Retina (tissue), 1 donor: ENCODE measurements at regions not wholly inside any gene's neighbourhood (a gene's known extent, or its start where the extent isn't known, plus 50 kb on each side); places are given as distances from the start of the nearest gene placed in this dataset.
"Not testable (repeated sequence)": the region's sequence is repeated elsewhere in the genome, so short reads cannot be mapped to it uniquely, and the experiment has no call there.

Experiments
- DNase-seq: peaks from one replicate; pipeline ENCODE4 v3.0.0-alpha.2; 2016

- DNase-seq, result no peak
Observed at GRCh38 chr13:62139597-62139996, 723.9 kb upstream of the PCDH20 start.

GRCh38 chr13:62137629-62138405, 722.2 kb upstream of the PCDH20 start:
- DNase-seq, result no peak

DNA sequence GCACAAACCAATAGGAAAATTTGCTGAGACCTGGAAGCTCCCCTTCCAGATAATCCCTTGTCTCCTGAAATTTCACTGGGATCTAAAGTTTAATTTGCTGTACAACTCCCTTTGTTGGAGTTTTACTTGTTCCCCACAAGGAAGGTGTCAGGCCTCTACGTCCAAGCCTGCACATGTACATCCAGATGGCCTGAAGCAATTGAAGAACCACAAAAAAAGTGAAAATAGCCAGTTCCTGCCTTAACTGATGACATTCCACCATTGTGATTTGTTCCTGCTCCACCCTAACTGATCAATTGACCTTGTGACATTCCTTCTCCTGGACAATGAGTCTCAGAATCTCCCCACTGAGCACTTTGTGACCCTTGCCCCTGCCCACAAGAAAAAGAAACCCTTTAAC, 716.0 kb upstream of the PCDH20 start:
- DNase-seq, result no peak

DNA sequence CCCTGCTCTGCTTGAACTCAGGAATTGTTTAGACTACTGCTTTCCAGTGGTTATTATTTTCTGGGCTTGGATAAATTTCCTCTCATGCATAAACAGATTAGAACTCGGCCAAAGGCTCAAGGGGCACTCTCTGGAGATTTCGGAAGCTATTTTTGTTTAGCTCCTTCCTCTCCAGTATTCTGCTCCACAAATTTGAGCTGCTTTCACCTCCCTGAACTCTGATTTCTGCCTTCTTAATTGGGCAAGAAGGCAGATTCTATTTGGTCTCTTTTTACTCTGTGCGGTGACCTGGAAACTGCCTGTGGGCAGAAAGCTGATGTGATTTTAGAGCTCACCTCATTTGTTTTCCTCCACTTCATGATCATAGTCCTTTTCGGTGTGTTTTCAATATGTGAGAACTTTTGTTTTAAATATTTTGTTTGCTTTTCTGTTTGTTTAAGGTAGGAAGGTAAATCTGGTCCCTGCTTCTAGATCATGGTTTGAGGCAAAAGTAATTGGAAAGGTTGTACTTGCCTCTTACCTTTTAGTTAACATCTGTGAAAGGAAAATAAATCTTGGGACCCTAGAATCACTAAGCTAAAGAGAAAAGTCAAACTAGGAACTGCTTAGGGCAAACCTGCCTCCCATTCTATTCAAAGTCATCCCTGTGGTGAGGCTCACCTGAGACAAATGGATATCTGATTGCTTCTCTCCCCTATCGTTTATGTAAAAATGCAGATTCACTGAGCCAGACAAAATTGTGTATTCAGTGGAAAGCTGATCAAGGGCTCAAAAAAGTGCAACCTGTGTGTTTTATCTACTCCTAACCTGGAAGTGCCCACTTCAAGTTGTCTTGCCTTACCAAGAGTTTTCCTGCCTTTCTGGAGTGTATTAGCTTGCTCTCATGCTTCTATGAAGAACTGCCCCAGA, 714.7 kb upstream of the PCDH20 start:
- peak; percentile 39 for DNase-seq

- DNase-seq, result peak; percentile 16
Observed at GRCh38 chr13:62129000-62129551, 713.4 kb upstream of the PCDH20 start.

DNA sequence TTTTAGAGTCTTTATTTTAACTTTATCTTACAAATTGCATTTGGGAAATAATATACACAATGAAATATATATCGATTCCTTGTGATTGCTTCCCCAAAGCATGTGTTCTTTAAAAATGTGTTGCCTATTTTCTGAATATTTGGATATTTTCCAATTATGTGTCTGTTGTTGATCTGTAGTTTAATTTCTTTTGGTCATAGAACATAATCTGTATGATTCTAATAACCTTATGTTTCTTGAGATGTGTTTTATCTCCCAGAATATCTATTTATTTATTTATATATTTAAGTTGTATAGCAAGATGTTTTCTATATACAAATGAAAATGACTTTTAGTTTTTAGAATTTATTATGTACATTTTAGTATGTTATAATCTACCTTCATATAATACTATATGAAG, 710.8 kb upstream of the PCDH20 start:
- no peak for DNase-seq

GRCh38 chr13:62125451-62125850, 709.8 kb upstream of the PCDH20 start:
- no peak for DNase-seq

DNA sequence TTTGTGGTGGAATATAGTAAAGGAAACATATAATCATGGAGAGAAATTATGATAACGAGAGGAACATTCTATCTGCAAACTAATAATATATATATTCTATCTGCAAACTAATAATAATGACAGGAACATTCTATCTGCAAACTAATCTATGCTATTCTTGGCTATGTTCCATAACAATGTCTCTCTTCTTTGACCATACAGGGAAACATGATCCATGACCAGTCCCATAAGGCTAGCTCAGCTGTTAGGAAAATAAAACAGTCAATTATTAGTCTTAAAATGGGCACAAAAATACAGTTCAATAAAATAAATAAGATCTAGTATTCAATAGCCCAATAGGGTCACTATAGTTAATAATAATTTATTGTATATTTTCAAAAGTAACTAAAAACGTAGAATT, 707.8 kb upstream of the PCDH20 start:
- no peak for DNase-seq

DNA sequence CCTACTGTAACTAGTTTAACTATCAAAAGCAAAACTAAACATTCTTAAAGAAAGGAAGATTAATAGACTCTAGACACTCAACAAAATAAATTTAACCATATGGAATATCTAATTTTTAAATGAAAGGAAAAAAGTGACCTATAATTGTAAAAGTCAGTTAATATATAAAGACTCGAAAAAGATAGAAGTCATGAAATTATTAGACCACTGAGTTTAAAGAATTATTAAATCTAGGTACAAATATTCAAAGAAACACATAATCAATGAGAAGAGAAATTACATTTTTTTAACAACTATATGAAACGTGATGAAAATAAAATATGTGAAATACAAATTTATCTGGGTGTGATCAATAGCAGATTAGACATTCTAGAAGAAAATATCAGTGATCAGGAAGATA, 706.8 kb upstream of the PCDH20 start:
- no peak for DNase-seq

- DNase-seq, result peak; percentile 22
Observed at GRCh38 chr13:62119739-62120700, 704.4 kb upstream of the PCDH20 start.

DNA sequence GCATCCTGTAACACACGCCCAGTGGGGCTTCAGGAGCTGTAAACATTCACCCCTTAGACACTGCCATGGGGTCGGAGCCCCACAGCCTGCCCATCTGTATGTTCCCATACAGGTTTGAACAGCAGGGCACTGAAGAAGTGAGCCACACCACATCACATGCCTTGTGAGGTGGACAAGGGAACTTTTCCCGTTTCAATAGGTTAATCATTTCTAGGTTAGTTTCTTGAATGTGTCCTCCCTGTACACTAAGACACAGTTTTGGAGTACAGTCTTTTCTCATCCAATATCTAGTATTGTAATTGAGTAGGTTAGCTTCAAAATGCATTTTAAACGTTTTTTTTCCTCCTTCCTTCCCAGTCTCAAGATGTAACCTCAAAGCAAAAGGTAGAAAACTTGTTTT, 700.2 kb upstream of the PCDH20 start:
- no peak for DNase-seq

DNA sequence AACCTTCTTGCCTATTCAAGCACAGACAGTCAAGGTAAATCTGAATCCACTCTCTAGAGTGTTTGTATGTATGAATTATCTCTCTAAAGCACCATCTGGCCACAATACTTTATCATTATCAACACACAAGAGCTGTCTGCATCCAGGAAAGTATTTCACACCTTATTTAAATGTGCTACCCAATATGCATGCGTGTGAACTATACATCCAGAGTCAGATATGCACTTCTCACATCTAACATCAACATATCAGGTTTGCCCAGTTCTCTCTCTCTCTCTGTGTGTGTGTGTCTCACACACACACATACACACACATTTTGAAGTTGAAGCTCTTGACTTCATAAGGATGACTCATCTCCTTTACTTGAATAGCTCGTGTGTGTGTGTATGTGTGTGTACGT, 697.5 kb upstream of the PCDH20 start:
- DNase-seq, result no peak

- DNase-seq, result no peak
Observed at GRCh38 chr13:62110079-62110478, 694.4 kb upstream of the PCDH20 start.

- DNase-seq, result not testable (repeated sequence)
Observed at GRCh38 chr13:62104136-62104535, 688.5 kb upstream of the PCDH20 start.

GRCh38 chr13:62096652-62097051, 681.0 kb upstream of the PCDH20 start:
- no peak for DNase-seq

DNA sequence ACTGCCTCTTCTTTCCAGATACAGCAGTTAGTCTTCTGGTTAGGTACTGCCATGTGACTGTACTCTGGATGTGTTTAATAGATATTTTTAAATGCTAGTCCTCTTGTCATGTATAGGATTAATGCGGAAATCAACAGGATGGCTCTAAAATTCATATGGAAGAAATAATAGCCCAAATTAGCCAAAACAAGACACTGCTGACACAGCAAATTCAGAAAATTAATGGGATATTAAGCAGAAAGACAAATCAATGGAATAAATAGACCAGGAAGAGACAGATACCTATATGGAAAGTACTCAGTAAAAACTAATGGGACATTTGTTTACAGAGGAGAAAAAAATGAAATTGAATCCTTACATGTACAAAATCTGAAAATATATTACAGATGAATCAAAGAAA, 679.3 kb upstream of the PCDH20 start:
- peak; percentile 28 for DNase-seq

GRCh38 chr13:62093984-62094780, 678.5 kb upstream of the PCDH20 start:
- DNase-seq, result peak; percentile 37

- no peak for DNase-seq
Observed at GRCh38 chr13:62092949-62093348, 677.3 kb upstream of the PCDH20 start.

- DNase-seq, result no peak
Observed at GRCh38 chr13:62092536-62092935, 676.9 kb upstream of the PCDH20 start.

- DNase-seq, result peak; percentile 30
Observed at GRCh38 chr13:62088165-62088564, 672.5 kb upstream of the PCDH20 start.

DNA sequence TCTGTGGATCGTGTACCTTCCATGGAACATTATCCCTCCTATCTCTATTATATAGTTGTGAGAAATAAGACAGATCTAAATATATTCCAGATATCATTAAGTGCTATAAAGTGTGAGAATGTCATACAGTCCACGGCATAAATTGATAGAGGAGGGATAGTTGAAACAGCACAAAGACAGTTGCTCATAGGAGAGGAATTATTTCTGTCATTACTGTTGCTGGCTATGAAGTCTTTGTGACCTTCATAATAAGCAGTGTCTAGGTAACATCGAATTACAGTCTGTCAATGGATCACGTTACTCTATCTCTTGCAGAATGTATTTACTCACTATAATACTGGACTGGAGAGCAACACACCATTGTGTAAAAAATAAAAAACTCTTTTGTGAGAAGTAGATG, 671.5 kb upstream of the PCDH20 start:
- DNase-seq, result no peak
